ENCODE measurements at regions not wholly inside any gene's neighbourhood (a gene's known extent, or its start where the extent isn't known, plus 50 kb on each side); places are given as distances from the start of the nearest gene placed in this dataset.
"Not testable (repeated sequence)": the region's sequence is repeated elsewhere in the genome, so short reads cannot be mapped to it uniquely, and the experiment has no call there.

DNA sequence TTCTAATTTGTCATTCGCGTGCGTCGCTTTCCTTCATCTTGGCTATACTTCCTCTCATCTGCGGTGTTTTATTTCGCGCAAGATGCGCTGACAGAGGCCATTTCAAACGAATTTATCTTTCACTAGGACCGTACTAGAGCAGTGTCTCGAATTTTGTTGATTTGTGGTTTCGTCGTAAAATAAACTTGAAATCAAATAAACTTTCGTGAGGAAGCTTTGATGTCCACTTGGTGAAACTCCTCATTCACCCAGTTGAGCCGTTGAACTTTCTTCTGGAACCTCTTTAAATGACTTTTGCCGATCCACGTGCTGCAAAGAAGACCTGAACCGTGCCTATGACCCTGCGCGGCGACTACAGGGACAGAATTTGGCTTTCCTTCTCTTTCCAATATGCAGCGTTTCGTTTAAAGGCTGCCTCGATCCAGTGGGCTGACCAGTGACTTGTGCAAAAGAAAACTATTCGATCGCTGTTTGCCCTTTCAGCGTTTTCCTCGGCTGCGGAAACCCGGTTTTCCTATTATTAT is 163.9 kb upstream of the PPP1R3A start:
- DNase-seq (ENCODE audit: low read depth), result no peak

DNA sequence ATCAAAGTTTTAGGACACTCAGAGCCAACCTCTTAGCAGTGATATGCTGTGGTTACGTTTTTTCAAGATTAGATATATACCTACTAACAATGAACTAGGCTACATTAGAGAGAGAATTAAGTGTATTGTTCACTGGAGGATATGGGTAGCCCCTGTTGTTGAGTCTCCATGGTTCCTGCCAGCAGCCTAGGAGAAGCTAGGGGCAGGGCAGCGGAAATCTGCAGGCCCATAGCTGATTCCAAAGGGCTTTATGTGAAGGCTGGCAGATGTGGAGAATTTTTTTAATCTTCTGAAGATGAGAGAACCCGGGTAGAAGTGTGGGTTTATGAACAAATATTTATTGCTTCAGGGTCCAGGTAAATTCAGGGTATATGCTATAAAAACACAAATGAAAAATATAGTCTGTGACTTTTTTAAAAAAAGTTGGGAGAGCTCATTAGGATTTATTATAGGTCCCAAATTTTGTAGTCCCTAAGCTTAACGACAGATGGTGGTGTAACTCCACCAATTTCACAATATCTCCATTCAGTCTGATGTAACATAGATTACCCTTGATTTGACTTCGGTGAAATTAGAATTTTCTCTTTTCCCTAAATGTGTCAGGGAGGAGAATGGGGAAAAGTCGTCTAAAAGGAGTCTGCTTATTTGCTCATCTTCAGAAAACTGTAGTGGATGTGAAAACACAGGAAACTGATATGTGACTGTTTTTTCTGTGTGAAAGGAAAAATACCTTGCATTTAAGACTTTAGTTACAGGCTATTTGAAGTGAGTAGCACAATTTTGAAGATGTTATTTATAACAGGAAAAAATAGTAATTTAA is 163.0 kb upstream of the PPP1R3A start:
- DNase-seq (ENCODE audit: low read depth), result no peak

DNA sequence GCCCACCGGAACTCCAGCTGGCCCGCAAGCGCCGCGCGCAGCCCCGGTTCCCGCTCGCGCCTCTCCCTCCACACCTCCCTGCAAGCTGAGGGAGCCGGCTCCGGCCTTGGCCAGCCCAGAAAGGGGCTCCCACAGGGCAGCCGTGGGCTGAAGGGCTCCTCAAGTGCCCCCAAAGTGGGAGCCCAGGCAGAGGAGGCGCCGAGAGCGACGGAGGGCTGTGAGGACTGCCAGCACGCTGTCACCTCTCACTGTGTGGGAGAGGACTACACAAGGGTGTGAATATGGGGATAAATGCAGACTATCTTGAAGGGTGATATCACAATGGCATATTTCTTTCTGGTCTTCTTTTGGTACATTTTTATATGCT is 158.3 kb upstream of the PPP1R3A start:
- not testable (repeated sequence) for DNase-seq (ENCODE audit: low read depth)

DNA sequence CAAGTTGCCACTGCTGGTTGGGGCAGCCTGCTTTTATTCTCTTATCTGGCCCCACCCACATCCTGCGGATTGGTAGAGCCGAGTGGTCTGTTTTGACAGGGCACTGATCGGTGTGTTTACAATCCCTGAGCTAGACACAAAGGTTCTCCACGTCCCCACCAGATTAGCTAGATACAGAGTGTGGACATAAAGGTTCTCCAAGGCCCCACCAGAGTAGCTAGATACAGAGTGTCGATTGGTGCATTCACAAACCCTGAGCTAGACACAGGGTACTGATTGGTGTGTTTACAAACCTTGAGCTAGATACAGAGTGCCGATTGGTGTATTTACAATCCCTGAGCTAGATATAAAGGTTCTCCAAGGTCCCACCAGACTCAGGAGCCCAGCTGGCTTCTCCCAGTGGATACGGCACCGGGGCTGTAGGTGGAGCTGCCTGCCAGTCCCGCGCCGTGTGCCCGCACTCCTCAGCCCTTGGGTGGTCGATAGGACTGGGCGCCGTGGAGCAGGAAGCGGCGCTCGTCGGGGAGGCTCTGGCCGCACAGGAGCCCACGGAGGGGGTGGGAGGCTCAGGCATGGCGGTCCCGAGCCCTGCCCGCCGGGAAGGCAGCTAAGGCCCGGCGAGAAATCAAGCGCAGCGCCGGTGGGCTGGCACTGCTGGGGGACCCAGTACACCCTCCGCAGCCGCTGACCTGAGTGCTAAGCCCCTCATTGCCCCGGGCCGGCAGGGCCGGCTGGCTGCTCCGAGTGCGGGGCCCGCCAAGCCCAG is 157.8 kb upstream of the PPP1R3A start:
- not testable (repeated sequence) for DNase-seq (ENCODE audit: low read depth)

DNA sequence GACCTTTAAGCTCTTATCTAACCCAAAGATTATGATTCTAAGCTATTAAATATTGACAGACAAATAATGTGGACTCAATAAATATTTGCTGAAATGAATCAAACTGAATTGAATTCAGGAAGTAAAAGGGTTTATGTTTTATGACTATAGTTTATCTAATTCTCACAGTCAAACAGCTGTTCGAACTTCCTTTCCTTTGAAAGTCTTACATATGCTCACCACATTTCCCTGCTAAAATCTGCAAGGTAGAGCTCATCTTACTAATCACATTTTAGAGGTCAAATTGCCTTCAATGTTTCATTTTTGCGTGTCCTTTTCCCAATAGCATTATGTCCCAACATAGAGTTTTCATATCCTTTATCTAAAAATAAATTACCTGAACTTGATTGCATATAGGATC is 154.9 kb upstream of the PPP1R3A start:
- DNase-seq (ENCODE audit: low read depth), result no peak

DNA sequence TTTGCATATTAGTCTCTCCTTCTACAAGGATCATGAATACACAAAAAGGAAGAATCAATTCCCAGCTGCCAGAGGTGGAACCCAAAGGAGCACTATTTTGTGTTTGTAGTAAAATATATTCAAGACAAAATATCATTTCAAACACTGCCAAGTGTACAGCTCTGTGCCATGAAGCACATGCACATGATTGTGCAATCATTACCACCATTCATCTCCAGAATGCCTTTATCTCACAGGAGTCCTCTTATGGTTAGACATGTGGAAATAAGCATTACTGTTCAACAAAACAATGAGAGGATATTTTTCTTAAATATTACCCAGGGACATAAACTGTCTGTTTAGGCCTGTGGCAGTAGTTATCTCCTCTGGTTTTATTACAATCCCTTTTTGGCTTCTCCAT is 151.4 kb upstream of the PPP1R3A start:
- no peak for DNase-seq (ENCODE audit: low read depth)

DNA sequence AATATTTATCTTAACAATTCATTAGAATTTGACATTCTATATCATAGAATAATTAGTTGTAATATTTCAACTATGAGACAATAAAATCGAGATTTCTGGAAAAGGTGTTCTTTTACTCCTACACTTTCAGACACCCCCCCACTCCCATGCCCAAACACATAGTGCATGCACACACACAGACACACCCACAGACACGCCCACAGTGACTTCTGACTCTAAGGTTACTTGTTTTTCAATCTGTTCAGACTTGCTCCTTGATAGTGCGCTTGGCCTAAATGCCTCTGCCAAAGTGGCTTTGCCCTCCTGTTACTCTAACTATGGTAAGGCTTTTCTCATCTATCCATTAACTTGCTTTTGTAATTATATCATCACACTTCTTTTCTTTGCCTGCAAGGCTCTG is 144.0 kb upstream of the PPP1R3A start:
- DNase-seq (ENCODE audit: low read depth), result no peak

DNA sequence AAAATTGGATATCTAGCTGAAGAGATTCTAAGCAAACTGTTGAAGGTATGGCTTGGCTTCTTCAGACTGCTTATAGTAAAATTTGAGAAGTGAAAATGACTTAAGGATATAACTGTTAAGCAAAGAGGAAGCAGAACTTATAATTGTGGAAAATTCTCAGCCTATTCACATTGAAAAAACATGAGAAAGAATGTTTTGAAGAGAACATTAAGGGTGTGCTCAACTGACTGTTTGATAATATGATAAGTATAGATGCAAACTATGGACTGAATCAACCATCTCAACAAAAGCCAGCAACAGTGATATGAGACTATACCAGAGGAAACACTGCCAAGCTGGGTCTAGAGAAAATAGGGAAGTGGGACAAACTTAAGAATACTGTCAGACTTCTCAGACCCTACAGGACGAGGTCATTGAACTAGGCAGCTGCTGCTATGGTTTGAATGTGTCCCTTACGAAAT is 133.1 kb upstream of the PPP1R3A start:
- no peak for DNase-seq (ENCODE audit: low read depth)

DNA sequence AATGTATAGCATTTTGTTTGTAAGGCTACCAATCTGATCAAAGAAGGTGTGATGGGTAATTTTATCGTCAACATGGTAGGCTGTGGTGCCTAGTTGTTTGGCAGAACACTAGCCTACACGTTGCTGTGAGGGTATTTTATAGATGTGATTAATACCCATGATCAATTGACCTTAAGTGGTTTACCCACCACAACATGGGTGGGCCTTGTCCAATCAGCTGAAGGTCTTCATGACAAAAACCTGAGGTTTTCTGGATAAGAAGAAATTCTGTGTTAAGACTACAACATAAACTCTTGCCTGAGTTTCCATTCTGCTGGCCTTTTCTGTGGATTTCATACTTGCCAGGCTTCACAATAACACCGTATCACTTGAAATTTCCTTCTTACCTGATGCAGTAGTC is 131.8 kb upstream of the PPP1R3A start:
- DNase-seq (ENCODE audit: low read depth), result no peak

DNA sequence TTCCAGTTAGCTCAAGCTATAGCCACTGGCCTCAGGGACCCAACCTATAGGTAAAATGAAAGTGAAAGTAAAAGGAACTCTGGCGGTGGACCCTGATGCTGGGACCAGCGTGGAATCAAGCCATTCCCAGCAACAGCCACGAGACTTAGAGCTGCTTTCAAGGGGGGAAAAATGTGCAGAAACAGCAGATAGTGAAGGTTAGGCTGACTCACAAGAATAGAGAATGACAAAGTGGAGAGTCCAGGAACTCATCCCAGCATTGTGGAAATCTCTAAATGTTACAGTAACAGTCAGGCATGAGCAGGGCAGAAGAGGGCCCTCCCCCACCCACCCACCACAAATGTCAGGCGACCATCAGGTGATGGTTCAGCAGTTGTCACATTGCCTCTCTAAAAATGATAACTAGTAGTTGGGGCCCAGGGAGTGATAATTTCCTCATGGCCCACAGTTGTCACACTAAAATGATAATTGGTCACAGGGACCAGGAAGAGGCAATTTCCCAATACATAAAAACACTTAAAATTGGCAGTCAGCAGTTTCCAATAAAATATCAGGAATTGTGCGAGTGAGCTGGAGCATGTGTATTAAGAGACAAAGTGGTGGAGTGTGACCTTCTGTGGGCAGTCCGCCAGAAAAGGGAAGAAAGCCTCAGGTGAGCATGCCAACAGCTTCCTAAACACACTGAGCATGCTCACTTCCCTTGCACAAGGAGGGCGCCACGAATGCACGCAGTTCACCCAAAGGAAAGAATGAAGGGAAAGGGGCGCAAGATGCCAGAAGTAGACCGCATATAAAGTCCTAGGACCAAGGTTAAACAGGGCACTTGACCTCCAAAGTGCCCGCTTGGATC is 129.8 kb upstream of the PPP1R3A start:
- no peak for DNase-seq (ENCODE audit: low read depth)

DNA sequence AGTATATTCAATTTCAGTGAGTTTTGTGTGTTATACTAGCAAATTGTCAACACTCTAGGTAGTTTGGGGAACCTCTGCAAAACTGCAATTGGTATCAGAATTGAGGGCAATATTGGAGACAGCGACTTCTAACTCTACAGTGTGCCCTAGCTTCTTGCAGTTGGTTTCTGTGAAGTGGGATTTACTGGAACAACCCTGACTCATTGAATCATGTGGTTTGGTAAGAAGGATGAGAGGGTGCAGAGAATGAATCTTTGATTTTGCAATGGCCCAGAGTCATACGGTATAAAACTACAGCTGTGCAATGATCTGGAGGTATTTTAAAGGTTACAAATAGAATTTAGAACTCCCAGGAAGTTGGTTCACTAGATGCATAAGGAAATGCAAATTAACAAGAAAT is 129.1 kb upstream of the PPP1R3A start:
- no peak for DNase-seq (ENCODE audit: low read depth)

DNA sequence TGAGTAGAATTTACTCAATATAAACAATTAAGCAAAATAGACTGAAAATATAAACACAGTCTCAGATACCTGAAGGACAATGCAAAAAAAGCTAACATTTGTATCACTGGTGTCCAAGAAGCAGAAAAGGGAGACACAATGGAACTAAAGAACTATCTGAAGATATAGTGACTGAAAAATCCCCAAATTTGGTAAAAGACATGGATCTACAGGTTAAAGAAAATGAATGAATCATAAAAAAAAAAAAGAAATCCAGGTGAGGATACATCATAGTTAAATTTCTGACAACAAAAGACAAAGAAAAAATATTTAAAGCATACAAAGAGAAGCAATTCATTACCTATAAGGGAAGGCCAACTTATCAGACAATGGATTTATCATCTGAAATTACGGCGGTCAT is 114.7 kb upstream of the PPP1R3A start:
- no peak for DNase-seq (ENCODE audit: low read depth)

DNA sequence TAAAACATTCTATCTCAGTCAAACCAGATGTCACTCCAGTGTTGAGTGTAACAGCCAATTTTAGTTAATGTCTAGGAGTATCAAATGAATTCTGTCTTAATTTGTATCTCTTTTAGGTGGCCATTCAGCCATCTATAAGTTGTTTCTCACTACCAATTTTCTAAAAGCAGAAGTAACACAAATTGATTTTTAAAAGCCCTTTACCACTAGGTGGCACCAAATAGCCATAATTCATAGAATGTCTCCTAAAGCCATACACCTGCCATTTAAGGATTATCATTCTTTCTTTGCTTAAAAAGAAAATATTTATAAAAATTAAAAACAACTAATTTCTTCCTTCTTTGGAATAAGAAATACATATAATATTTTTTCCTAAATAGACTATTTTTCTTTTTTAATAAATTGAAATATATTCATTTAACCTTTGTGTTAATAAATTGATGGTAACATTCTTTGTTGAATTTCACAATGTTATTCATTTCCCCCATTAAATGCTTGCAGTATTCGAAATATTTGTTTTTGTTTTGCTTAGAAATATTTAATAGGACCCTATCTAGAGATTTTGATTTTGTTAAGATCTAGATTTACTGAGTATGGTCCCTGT is 107.8 kb upstream of the PPP1R3A start:
- peak; percentile 1 for DNase-seq (ENCODE audit: low read depth)

DNA sequence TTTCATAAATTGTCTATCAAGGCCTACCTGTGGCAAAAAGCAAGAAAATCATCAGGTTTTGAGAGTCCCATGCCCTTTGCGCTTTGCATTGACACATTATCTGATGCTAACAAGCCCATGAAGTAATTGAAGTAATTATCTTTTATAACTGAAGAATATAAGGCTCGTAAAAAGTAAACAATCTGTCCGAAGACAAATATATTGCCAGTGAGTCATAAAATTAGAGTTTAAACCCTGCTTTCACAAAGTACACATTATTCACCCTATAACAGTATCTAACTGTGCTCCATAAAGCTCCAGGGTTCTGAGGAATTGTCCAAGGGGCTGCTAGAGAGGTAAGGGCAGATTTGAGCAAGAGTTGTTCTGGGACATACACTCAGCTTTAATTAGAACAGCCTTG is 102.3 kb upstream of the PPP1R3A start:
- no peak for DNase-seq (ENCODE audit: low read depth)

DNA sequence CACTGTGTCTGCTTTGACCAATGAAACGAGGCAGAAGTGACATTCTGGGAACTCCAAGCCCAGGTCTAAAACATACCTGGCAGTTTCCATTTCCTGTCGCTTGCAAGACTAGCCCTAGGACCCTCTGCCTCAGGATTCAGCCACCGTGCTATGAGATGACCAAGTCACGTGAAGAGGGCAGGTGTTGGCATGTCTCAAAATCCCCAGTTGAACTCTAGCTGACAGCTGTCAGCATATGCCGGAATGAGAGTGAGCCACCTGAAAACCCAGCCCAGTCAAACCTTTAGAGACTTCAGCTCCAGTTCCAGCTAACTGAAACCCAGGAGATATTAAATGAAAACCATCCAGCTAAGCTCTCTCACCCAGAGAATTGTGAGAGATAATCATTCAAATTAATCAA is 89.9 kb upstream of the PPP1R3A start:
- no peak for DNase-seq (ENCODE audit: low read depth)

DNA sequence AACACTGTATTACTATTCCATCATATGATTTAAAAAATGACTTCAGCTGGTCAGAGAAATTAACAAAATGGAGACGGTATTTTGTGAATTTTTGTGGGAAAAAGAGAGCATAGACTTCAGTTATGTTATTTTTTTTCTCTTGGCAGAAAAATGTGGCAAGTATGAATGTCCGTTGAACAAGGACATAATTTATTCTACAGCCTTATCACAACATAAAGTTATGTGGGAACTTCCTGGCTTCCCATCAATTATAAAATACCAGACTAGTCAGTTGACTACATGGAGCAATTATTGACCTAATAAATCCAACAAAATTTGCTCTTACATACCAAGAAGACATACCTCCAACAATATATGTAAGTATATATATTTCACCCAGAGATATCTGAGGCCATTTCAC is 88.6 kb upstream of the PPP1R3A start:
- no peak for DNase-seq (ENCODE audit: low read depth)

DNA sequence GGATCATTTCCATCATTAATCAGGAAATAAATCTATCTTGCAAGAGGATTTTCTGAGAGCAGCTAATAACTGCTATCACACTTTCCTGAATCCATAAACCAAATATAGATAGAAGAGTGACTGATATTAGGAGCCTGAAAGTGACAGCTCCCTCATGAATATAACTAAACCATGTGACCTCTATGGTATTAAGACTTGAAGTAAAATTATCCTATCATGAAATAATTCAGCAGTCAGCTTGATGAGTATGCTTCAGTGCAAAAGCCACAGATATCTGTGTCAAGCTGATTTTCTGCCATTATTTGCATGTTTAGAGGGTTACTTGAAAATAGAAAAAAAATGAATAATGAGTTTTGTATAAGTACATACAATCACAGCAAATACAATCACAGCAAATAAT is 80.1 kb upstream of the PPP1R3A start:
- DNase-seq (ENCODE audit: low read depth), result no peak

DNA sequence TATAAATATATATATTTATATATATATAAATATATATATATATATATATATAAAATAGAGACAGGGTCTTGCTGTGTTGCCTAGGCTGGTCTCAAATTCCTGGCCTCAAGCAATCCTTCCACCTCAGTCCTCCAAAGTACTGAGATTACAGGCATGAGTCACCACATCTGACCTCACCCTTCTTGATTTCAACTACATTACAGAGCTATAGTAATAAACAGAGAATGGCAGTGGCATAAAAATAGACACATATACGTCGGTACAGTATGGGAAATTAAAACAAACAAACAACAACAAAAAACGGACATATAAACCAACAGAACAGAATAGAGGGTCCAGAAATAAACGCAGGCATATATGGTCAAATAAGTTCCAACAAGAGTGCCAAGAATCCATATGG is 77.6 kb upstream of the PPP1R3A start:
- DNase-seq (ENCODE audit: low read depth), result no peak

DNA sequence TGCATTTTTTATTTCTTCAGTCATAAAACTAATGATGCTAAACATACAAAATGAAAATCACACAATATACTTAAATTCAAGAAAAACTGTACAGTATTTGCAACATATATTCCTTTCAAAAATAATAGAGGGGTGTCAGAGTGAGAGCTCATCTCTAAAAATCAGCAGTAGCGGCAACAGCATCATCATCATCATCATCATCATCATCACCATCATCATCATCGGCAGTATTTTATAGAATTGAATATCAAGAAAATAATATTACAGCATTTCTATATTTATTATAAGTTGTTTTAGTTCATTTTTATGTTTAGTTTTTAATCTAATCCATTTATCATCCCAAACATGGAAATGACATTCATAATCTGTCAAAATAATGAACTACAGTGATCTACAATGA is 67.4 kb upstream of the PPP1R3A start:
- DNase-seq (ENCODE audit: low read depth), result no peak

DNA sequence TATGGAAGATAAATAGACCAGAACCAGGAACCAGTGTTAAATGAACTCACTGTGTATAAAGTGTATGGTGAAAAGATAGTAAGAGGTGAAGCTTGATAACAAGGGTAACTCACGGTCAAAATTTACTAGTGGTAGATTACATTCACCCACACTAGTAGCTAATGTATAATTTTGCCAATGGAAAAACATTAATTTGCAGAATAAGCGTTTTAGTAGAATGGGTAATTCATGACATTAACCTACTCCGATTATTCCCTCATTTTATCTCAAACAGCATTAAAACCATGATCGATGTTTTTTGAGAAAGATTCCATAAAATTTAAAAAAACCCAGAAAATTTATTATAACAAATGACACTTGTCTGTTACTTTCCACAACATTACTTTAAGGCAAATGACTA is 57.7 kb upstream of the PPP1R3A start:
- DNase-seq (ENCODE audit: low read depth), result no peak

DNA sequence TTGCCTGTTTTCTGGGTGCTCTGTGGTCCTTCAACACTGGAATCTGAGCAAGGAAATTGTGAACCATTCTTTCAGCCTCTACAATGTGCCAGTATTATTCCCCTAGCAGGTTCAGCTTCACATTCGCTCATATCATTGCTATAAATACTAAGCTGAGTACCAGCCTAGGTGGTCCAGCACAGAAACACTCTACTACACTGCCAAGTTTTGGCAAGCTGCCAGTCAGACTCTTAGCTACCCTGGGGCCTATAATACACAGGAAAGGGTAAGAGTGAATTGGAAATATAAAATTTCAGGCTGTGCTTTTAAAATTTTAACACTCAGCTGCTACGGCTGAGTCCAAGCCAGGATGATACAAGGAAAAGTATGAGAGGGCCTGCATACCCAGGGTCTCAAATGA is 49.9 kb upstream of the PPP1R3A start:
- no peak for DNase-seq (ENCODE audit: low read depth)

Data from CMK (cell line).